Hypothalamus (tissue), 51 donors: ENCODE measurements at regions not wholly inside any gene's neighbourhood (a gene's known extent, or its start where the extent isn't known, plus 50 kb on each side); places are given as distances from the start of the nearest gene placed in this dataset.
"Not testable (repeated sequence)": the region's sequence is repeated elsewhere in the genome, so short reads cannot be mapped to it uniquely, and the experiment has no call there.

Experiments
- DNase-seq, 51 donors: peaks; one replicate each; lab custom pipeline; 2025; lab: John Stamatoyannopoulos, UW

- DNase-seq = not testable (repeated sequence)
These were observed 331.3 kb upstream of the SGO1 start for GRCh38 chr3:20517316-20517715.

- no peak for DNase-seq
These were observed 330.3 kb upstream of the SGO1 start for GRCh38 chr3:20516311-20516710.

GRCh38 chr3:20515834-20516233 is 329.8 kb upstream of the SGO1 start:
- no peak for DNase-seq

GRCh38 chr3:20511863-20512505 is 326.0 kb upstream of the SGO1 start:
- peak in 3 of 51 donors; percentile 6 to 20 (median 12) for DNase-seq

- DNase-seq = no peak
These were observed 324.4 kb upstream of the SGO1 start for GRCh38 chr3:20510396-20510795.

- no peak for DNase-seq
These were observed 317.5 kb upstream of the SGO1 start for GRCh38 chr3:20503394-20504082.

GRCh38 chr3:20490996-20491395 is 305.0 kb upstream of the SGO1 start:
- no peak for DNase-seq

GRCh38 chr3:20488151-20488550 is 302.1 kb upstream of the SGO1 start:
- DNase-seq = no peak

- DNase-seq = no peak
These were observed 298.1 kb upstream of the SGO1 start for GRCh38 chr3:20484126-20484525.

GRCh38 chr3:20482350-20482749 is 296.3 kb upstream of the SGO1 start:
- no peak for DNase-seq

GRCh38 chr3:20480786-20481365 is 294.9 kb upstream of the SGO1 start:
- DNase-seq = no peak

GRCh38 chr3:20478436-20478835 is 292.4 kb upstream of the SGO1 start:
- no peak for DNase-seq

GRCh38 chr3:20464237-20464636 is 278.2 kb upstream of the SGO1 start:
- DNase-seq = not testable (repeated sequence)

- DNase-seq = no peak
These were observed 276.7 kb upstream of the SGO1 start for GRCh38 chr3:20462723-20463122.

GRCh38 chr3:20462226-20462625 is 276.2 kb upstream of the SGO1 start:
- no peak for DNase-seq

GRCh38 chr3:20458994-20459716 is 273.1 kb upstream of the SGO1 start:
- DNase-seq = no peak

GRCh38 chr3:20456511-20456910 is 270.5 kb upstream of the SGO1 start:
- no peak for DNase-seq

- DNase-seq = no peak
These were observed 265.2 kb upstream of the SGO1 start for GRCh38 chr3:20451170-20451569.

- DNase-seq = no peak
These were observed 264.6 kb upstream of the SGO1 start for GRCh38 chr3:20450611-20451010.

- DNase-seq = no peak
These were observed 256.8 kb upstream of the SGO1 start for GRCh38 chr3:20442846-20443245.

- not testable (repeated sequence) for DNase-seq
These were observed 241.3 kb upstream of the SGO1 start for GRCh38 chr3:20427268-20427667.
